Mucosa of rectum (tissue), 2 donors: ENCODE measurements at regions not wholly inside any gene's neighbourhood (a gene's known extent, or its start where the extent isn't known, plus 50 kb on each side); places are given as distances from the start of the nearest gene placed in this dataset.

Source experiments
- H3K27ac ChIP-seq, 2 donors: one replicate each; pipeline ENCODE4 v1.7.0; 2013; ENCODE audit warnings: inconsistent platforms in 2 of 2, low read depth in 2 of 2, low read length in 2 of 2
- H3K27me3 ChIP-seq, 2 donors: one replicate each; pipeline ENCODE4 v1.7.0; 2013; ENCODE audit warnings: low read length in 2 of 2; ENCODE audit not compliant: control insufficient read depth in 2 of 2, insufficient read depth in 2 of 2
- H3K36me3 ChIP-seq, 2 donors: one replicate each; pipeline ENCODE4 v1.7.0; 2013; ENCODE audit warnings: low read length in 2 of 2; ENCODE audit not compliant: control insufficient read depth in 2 of 2, insufficient read depth in 2 of 2
- H3K4me1 ChIP-seq, 2 donors: one replicate each; pipeline ENCODE4 v1.7.0; 2013; ENCODE audit warnings: low read length in 2 of 2, mild to moderate bottlenecking in 1 of 2; ENCODE audit not compliant: control insufficient read depth in 2 of 2, insufficient read depth in 2 of 2
- H3K4me3 ChIP-seq, 2 donors: one replicate each; pipeline ENCODE4 v1.7.0; 2013; ENCODE audit warnings: low read length in 2 of 2
- H3K9ac ChIP-seq, 2 donors: one replicate each; pipeline ENCODE4 v1.7.0; 2013; ENCODE audit warnings: low read length in 2 of 2, low read depth in 1 of 2, mild to moderate bottlenecking in 1 of 2
- H3K9me3 ChIP-seq, 2 donors: one replicate each; pipeline ENCODE4 v1.7.0; 2013; ENCODE audit warnings: low read length in 2 of 2; ENCODE audit not compliant: control insufficient read depth in 2 of 2
- donor health status: healthy.
- donor health status: Normal muscosa, but diverticular disease.

DNA sequence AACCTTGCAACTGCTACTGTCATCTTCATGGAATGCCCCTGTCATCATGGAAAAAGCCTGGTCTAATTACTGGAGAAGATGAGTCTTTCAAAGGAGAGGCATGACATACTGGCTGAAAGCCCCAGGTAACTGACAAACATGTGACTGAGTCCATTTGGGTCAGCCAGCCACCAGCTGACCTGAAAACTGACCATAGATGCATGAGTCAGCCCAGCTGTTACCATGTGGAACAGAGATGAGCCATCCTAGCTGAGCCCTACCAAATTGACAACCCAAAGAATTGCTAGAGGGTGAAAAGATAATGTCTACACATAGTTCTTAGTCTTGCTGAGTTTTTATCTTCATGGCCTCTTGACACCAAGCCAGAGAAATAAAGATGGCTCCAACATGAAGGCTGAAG is 311.8 kb downstream of the UTP18 start:
- Histone ChIP-seq H3K27me3 (no peaks in the 10 kb centered on the region), H3K9me3 (no peaks in the 10 kb centered on the region), H3K27ac (no peak overlapping the region), H3K9ac (no peak overlapping the region), H3K4me3 (no peak overlapping the region), H3K36me3 (no peaks in the 10 kb centered on the region), H3K4me1 (no peaks in the 10 kb centered on the region)
